Left kidney (tissue), 1 donor: ENCODE measurements at regions not wholly inside any gene's neighbourhood (a gene's known extent, or its start where the extent isn't known, plus 50 kb on each side); places are given as distances from the start of the nearest gene placed in this dataset.
"Not testable (repeated sequence)": the region's sequence is repeated elsewhere in the genome, so short reads cannot be mapped to it uniquely, and the experiment has no call there.

Experiments used
- DNase-seq: peaks from one replicate; pipeline ENCODE4 v3.0.0-alpha.2; 2013

DNA sequence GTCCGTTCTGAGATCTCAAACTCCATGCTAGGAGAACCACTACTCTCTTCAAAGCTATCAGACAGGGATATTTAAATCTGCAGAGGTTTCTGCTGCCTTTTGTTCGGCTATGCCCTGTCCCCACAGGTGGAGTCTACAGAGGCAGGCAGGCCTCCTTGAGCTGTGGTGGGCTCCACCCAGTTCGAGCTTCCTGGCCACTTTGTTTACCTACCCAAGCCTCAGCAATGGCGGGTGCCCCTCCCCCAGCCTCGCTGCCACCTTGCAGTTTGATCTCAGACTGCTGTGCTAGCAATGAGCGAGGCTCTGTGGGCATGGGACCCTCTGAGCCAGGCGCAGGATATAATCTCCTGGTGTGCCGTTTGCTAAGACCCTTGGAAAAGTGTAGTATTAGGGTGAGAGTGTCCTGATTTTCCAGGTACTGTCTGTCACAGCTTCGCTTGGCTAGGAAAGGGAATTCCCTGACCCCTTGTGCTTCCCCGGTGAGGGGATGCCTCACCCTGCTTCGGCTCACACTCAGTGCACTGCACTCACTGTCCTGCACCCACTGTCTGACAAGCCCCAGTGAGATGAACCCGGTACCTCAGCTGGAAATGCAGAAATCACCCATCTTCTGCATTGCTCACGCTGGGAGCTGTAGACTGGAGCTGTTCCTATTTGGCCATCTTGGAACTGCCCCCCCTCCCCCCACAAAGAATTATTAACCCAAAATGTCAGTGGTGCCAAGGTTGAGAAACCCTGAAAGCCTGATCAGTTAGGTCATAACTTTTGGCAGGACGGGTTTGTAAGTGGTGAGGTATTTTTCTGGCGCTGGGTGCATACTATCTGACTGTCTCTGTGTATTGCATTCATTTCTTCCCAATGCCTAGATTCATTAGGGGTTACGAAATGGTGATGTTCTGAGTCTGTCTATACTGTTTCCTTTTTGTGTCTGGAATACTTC, 181.4 kb downstream of the TEX29 start:
- DNase-seq, result not testable (repeated sequence)

DNA sequence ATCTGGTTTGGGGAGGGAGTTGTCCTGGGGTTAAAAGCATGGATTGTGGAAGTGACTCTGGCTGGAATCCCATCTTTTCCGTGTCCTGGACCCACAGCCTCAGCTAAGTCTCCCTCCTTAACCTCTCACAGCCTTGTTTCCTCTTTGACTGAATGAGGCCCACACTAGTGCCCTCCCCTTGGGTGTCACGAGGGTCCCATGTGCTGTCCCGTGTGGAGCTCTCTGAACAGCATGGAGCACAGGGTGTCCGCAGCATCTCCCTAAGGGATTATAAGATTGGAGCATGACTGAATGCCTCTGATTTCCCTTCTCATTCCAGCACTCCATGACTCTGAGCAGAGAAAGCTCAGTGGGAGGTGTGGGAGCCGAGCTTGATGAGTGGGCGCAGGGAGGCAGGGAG, 182.5 kb downstream of the TEX29 start:
- DNase-seq, result no peak

DNA sequence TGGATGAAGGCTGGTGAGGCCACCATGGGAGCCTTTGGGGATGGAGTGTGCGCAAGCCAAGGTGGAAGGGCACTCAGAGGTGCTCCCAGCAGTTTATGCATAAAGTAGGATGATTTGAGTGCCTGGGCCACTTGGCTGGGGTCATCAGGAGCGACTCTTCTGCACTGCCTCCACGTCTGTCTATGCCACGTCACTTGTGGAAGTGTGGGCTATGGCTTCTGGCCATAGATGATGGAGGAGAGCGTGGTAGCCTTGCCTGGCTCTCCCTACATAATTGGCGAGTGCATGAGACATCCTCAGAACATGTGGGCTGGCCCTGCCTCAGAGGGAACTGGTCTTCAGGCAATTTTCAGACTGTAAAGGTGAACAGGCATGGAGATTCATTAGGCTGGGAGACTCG, 182.9 kb downstream of the TEX29 start:
- no peak for DNase-seq

DNA sequence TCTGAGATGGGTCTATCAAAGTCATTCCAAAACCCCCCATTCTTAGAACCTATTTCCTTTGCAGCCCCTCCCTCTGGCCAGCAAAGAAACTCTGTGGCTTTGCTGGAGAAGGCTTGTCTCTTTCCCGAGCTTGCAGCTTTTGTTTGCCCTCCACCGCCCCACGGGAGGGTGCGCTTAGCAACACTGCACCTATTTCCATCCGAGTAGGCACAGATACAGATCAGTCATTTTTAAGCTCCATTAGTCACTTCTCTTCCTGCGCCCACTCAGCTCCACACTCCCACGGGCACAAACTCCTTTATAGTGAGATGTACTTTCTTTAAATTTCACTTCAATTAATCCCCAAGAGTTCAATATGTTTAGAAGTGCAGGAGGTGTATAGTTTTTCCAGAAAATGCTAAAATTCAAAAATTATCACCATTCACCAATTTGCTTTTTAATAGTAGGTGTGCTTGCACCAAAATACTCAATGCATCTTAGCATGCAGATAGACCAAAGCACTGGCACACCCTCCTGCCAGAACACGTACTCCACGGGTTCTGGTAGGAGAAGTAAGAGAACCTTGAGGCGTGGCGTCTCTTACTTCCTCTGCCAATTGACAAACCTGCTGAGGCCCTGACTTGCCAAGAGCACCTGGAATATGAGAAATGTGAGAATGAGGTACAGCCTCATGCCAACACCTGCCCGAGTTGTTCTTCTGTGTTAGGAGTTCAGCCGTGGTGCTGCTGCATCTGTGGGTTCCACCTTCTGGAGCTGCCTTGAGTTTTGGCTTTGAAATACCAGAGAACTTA, 183.7 kb downstream of the TEX29 start:
- DNase-seq, result no peak

DNA sequence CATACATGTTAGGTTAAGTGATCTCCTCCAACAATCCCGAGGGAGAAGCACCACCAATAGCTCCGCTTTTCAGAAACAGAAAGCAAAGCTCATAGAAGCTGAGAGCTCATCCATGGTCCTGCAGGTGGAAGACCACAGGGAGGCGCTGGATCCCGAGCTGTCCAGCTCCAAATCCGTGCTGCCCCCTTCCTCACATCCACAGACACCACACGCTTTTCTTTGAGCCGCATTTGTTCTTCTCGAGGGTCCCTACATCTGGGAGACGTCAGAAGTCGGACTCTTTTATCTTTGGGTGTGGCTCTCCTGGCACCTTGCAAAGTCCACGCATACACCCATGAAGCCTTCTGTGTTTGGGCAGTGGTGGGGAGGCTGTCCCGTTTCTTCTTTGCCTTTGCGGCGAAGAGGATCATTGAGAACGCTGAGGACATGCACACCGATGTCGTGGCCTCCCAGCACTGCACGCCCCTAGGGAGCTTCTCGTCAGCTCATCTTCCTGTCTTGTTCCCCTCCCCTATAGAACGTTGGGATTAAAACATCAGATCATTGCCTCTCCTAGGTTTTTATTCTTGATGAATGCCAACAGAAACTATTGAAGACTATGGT, 184.8 kb downstream of the TEX29 start:
- DNase-seq, result no peak

DNA sequence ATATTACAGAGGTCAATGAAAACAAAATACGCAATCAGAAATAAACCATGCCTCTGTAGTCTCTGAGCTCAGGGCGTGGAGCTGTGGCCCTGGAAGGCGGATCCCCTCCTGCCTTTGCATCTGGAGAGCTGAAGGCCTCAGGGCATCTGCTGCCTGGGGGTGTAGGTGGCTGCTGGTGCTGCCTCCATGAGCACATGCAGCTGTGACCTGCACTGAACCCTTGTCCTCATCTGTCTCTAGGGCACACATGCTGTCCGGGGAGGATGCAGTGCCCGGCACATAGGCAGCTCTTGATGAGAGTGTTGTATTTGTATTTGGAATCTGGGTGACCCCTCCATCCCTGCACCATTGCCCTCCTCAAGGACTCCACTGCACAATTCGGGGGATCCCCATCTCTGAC, 185.7 kb downstream of the TEX29 start:
- no peak for DNase-seq

DNA sequence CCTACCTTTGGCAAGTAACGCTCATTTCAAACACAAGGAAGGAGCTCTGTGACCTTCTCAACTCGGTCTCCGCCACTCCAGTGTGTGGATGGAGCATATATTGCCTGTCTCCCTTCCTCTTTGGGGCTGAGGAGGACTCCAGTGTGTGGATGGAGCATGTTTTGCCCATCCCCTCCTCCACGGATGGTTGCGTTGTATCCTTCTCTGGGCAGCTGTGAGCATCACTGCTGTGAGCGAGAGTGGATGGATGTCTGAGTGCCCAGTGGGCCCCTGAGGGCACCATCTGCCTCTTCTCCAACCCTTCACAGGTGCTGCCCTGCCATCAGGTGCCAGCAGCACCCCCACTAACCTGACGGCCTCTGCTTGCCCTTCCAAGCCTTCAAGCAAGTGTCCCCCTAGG, 186.2 kb downstream of the TEX29 start:
- no peak for DNase-seq

DNA sequence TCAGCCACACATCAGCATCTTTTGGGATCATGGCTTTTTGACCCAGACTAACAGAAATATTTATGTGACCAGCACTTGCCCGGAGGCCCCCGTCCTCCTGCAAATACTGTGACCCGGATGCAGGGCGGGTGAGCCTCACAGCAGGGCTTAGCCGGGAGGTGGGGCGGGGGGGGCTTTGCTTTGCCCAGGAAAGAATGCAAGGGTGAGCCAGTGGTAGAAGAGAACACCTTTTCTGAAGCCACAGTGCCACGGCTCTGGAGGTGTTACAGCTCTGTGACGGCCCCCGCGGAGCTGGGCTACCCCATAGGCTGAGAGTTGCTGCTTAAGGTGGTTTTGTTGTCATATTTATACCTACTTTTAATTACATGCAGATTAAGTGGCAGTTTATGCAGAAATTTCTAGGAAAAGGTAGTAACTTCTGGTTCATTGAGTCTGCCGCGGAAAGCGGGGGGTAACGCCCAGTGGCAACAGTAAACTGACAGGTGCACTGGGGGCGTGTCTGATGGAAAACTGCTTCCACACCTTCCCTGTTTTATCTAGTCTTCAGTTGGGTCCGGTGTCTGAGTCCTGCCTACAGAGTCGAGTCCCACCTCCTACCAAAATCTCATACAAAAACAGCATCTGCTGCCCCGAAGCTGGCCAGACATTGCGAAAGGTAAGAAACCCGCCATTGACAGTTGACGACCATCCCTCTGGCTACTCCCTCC, 187.9 kb downstream of the TEX29 start:
- no peak for DNase-seq

DNA sequence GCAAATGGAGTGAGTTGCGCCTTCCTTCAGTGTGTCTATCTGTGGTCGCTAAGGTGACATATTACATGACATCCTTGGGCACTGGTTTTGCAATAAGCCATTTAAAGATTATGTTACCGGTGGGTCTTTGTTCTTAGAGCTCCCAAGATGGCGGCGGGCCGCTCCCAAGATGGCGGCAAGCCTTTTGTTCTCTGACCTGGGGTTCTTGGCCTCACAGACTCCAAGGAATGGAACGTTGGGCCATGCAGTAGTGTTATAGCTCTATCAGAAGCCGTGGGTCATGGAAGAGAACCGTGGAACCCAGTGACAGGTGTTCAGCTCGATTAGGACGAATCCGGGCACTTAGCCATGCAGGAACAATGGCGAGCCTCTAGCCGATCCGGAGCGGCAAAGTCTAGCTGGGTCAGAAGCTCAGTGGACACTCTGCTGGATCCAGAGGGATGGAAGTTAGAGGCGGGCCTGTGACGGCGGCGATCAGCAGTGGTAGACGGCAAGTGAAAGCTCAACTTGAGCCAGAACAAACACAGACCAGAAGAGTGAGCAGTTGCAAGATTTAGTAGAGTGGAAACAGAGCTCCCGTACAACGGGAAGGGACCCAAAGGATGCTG, 188.6 kb downstream of the TEX29 start:
- no peak for DNase-seq

DNA sequence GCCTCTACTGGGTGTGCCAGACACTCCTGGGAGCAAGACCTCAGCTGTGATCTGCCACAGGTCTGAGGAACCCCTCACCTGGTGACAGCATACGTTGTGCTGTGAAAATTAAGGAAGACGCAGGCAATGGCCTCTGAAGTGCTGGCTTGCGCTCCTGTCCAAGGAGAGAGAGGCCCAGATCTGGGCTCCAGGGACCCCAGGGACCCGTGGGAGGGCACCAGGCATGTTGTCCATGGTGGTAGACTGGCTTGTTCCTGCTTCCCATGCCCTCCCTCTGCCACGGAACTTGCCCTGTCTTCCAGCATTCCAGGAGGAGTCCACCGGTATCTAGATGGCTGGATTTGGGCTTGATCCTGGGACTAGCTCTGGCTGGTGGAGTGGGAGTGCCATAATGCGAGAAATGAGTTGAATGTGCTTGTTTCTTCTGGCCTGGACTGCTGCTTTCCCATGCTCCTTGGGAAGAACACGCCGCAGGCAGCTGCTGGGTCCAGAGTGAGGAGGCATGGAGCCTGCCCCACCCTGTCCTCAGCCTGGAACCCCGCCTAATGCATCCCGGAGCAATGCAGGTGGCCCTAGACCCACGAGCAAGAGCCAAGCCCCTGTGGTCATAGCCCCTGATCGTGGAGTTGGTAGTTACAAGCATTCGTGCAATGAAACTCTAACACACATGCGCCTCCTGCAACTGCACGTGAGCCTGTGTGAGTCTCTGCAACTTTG, 190.2 kb downstream of the TEX29 start:
- no peak for DNase-seq

DNA sequence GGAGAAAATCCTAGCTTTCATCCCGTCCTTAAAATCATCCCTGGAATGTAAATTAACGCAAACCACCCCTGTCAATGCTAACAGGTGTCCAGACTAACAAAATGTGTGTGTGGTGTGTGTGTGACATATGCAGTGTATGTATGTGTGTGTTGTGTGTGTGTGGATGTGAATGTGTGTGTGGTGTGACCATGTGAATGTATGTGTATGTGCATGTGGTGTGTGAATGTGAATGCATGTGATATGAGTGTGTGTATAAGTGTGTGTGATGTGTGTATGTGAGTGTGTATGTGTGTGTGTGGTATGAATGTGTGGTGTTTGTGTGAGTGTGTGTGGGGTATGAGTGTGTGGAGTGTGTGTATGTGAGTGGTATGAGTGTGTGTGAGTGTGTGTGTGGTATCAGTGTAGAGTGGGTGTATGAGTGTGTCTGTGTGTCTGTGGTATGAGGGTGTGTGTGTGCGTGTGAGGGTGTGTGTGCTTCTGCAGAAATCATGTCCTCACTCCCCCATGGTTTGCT, 190.8 kb downstream of the TEX29 start:
- DNase-seq, result no peak

DNA sequence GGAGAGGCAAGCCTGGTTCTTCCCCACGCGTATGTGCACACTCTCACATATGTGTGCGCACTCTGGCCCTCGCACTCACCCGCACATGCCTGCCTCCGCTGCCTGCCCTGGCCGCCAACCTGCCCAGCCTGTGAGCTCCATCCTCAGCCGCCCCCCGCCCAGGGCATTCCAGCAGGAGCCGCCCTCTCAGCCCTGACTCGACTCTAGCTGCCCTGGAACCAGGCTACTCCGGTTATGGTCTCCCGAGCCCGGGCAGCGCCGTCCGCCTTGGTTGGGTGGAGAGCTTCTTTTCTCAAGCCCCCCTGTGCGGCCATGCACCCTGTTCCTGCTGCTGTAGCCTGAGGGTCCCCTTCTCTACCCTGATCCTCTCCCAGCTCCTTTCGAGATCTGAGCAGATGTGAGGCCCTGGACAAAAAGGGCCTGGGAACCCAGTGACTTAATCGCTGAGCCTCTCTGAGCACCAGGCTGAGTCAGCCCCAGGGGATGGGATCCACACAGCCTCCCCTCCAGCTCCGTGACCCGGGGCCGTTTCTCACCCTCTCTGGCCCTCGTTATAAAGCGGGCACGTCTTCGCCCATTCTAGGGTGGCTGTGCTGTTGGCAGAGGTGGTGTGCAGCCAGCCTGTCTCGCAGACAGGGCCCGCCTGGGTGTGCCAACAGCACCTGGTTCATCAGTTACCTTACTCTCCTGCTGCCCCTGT, 191.5 kb downstream of the TEX29 start:
- DNase-seq, result no peak

DNA sequence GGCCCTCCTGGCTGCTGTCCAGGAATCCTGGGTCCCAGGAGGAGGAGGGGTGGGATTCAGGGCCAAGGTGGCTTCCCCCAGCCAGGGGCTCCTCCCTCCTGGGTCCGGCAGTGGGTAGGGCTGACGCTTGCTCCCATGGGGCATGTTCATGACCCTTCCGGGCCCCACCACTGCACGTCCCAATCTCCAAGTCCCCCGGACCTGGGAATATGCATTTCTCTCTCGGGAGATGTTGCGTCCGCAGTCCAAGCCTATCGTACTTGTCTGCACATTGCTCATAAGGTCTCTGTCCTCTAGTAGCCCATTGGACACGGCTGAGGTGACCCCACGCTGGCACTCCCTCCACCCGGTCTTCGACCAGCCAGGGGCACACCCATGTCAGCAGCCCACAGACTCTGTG, 192.3 kb downstream of the TEX29 start:
- no peak for DNase-seq

DNA sequence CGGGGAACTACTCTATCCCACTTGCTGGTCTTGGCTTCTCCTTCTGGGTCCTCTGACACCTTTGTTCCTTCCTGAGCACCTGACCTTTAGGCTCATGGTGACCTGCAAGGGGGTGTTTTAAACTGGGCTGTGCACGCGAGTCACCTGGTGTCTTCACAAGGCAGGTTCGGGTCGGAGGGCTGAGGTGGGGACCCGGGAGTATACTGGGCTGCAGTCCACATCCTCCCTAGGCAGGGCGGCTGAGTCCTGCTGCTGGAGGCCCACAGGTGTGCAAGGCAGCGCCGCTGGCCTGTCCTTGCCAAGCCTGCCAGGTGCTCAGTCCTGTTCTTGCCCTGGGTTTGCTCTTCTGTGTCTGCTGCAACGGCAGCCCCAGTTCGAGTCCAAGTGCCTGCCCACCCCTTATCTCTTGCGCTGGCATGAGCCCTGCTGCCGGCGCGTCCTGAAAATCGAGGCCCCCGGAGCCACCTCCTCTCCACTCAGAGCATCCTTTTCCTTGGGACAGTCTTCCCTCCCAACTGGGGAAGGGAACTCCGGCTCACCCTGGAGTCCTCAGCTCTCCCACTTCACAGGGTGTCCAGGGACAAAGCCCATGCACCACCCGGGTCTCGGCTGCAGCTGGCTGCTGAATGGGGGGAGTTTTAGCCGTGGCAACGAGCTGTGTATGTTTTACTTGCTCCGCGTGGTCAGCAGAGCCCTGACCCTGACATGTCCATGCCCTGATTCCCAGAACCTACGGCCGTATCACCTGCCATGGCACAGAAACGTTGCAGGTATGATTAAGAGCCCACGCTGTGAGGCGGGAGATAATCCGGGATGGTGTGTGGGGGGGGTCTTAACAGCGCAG, 193.5 kb downstream of the TEX29 start:
- DNase-seq, result no peak

DNA sequence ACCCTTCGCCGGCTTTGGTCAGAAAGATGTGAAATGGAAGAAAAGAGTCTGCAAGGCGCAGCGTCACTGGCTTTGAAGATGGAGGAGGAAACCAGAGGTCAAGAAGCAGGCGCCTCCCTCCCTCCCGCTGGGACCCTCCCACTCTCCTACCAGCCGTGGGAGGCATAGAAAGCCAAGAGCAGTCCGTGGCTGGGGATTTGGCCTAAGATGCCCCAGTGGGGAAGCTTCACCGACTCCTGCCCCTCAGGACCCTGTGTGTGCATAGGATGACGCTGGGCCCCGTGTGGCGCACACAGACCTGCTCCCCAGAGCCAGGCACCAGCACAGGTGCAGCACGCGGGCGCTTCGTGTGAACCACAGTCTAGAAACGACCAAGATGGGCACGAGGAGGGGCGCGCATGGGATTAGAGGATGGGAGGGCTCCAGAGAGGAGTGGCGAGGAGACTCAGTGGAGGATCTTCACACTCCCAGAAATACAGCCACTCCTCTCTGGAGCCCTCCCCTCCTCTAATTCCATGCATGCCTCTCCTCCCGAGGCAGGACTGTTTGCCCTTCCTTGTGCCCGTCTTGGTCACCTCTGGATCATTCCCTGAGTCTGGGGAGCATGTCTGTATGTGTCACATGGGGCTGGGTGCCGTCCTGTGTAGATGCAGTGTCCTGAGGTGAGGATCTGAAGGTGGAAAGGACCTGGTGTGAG, 194.3 kb downstream of the TEX29 start:
- DNase-seq, result no peak

DNA sequence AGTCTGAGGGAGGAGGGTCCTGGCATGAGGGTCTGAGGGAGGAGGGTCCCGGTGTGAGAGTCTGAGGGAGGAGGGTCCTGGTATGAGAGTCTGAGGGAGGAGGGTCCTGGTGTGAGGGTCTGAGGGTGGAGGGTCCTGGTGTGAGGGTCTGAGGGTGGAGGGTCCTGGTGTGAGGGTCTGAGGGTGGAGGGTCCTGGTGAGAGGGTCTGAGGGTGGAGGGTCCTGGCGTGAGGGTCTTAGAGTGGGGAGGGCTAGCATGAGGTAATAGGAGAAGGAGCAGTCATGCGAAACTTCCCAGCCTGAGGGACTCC, 194.8 kb downstream of the TEX29 start:
- DNase-seq, result no peak

DNA sequence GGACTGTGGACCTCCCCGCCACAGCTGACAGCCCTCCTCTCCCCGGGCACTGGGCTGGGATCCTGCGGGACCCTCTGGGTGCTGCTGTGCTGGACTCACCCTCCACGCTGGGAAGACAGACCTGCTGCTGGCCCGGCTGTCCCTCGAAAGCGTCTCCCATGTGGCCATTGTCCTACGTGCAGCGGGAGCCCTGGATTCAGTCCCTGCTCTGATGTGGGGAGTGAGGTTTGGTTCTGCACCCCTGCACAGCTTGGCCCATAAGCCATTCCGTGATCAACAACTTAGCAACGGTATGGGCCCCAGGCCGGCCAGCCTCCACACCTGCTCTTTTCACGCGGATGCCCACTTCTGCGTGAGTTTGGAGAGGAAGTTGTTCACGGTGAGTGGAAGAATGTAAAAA, 195.2 kb downstream of the TEX29 start:
- no peak for DNase-seq

DNA sequence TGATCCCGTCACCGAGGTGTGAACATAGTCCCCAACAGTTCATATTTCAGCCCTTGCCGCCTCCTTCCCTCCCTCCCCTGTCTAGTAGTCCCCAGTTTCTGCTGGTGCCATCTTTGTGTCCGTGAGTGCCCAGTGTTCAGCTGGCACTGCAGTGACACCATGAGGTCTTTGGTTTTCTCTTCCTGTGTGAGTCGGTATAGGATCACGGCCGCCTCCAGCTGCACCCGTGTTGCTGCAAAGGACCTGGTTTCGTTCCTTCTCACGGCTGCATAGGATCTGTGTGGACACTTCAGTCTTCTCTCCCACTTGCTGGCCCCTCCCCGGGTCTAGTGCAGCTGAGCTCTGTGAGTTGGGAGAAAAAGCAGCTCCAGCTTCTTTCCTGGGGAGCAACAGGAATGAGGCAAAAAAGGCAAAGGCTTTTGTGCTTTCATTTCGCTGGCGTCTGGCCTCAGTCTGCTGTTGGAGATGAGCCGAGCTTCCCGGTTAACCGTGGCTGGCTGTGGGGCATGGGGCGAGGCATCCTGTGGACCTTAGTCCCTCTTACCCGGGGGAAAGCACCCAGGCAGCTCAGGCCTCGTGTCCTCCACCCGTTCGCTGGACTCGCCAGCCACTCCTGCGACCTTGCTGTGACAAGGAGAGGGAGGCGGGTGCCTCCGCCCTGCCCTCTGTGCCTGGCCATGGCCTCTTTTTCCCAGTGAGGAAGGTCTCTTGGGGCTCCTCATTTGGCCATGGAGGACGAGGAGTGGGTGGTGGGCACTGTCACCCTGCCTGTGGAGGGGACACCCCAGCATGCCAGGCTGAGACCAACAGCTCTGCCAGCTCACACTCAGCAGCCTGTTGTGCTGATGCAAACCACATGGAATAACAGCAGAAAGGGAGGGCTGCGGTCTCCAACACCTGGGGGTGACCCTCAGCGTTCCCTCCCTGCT, 196.5 kb downstream of the TEX29 start:
- no peak for DNase-seq
